ENCODE measurements at regions not wholly inside any gene's neighbourhood (a gene's known extent, or its start where the extent isn't known, plus 50 kb on each side); places are given as distances from the start of the nearest gene placed in this dataset.
A peak's percentile ranks its signal among the peaks of the same experiment; 100 is the strongest.

- DNase-seq: no peak
These were observed 678.5 kb upstream of the PCDH20 start for GRCh38 chr13:62093984-62094780.

GRCh38 chr13:62092949-62093348, 677.3 kb upstream of the PCDH20 start:
- no peak for DNase-seq

- no peak for DNase-seq
These were observed 676.9 kb upstream of the PCDH20 start for GRCh38 chr13:62092536-62092935.

GRCh38 chr13:62088165-62088564, 672.5 kb upstream of the PCDH20 start:
- no peak for DNase-seq

- no peak for DNase-seq
These were observed 671.5 kb upstream of the PCDH20 start for GRCh38 chr13:62087124-62087523.

- no peak for DNase-seq
These were observed 669.9 kb upstream of the PCDH20 start for GRCh38 chr13:62085337-62086229.

GRCh38 chr13:62084728-62085127, 669.1 kb upstream of the PCDH20 start:
- no peak for DNase-seq

- no peak for DNase-seq
These were observed 652.2 kb upstream of the PCDH20 start for GRCh38 chr13:62067821-62068220.

- no peak for DNase-seq
These were observed 649.4 kb upstream of the PCDH20 start for GRCh38 chr13:62065016-62065415.

- no peak for DNase-seq
These were observed 646.1 kb upstream of the PCDH20 start for GRCh38 chr13:62061751-62062150.

- no peak for DNase-seq
These were observed 644.9 kb upstream of the PCDH20 start for GRCh38 chr13:62060570-62060969.

- no peak for DNase-seq
These were observed 641.6 kb upstream of the PCDH20 start for GRCh38 chr13:62057286-62057685.

- no peak for DNase-seq
These were observed 634.3 kb upstream of the PCDH20 start for GRCh38 chr13:62049992-62050391.

GRCh38 chr13:62046512-62046911, 630.9 kb upstream of the PCDH20 start:
- no peak for DNase-seq

- DNase-seq: no peak
These were observed 628.0 kb upstream of the PCDH20 start for GRCh38 chr13:62043600-62043999.

- DNase-seq: no peak
These were observed 625.2 kb upstream of the PCDH20 start for GRCh38 chr13:62040806-62041205.

- no peak for DNase-seq
These were observed 624.4 kb upstream of the PCDH20 start for GRCh38 chr13:62040078-62040477.

GRCh38 chr13:62038214-62038613, 622.6 kb upstream of the PCDH20 start:
- no peak for DNase-seq

- DNase-seq: no peak
These were observed 620.3 kb upstream of the PCDH20 start for GRCh38 chr13:62035981-62036380.

GRCh38 chr13:62033934-62034333, 618.3 kb upstream of the PCDH20 start:
- no peak for DNase-seq

GRCh38 chr13:62022369-62022768, 606.7 kb upstream of the PCDH20 start:
- DNase-seq: no peak

- no peak for DNase-seq
These were observed 604.2 kb upstream of the PCDH20 start for GRCh38 chr13:62019858-62020257.

GRCh38 chr13:62014299-62014698, 598.6 kb upstream of the PCDH20 start:
- DNase-seq: peak in 1 of 2 experiments; percentile 23

- no peak for DNase-seq
These were observed 587.8 kb upstream of the PCDH20 start for GRCh38 chr13:62003452-62003851.

All from NCI-H446 (cell line).